Hematopoietic multipotent progenitor cell treated with erythropoietin and hydrocortisone succinate and interleukin-3 and kit ligand, for 4 days (in vitro differentiated cells): ENCODE measurements at regions not wholly inside any gene's neighbourhood (a gene's known extent, or its start where the extent isn't known, plus 50 kb on each side); places are given as distances from the start of the nearest gene placed in this dataset.

ENCODE experiments used
- DNase-seq: peaks from one replicate; pipeline ENCODE4 v3.0.0-alpha.2; 2015

- no peak for DNase-seq
Measured at GRCh38 chr10:4373098-4373497, 452.9 kb upstream of the AKR1E2 start.

GRCh38 chr10:4372601-4373000, 453.4 kb upstream of the AKR1E2 start:
- no peak for DNase-seq

- DNase-seq = no peak
Measured at GRCh38 chr10:4371691-4372295, 454.2 kb upstream of the AKR1E2 start.

- no peak for DNase-seq
Measured at GRCh38 chr10:4370376-4370775, 455.6 kb upstream of the AKR1E2 start.

GRCh38 chr10:4361581-4361980, 464.4 kb upstream of the AKR1E2 start:
- DNase-seq = no peak

GRCh38 chr10:4359003-4359402, 467.0 kb upstream of the AKR1E2 start:
- no peak for DNase-seq

GRCh38 chr10:4357911-4358310, 468.1 kb upstream of the AKR1E2 start:
- DNase-seq = no peak

- no peak for DNase-seq
Measured at GRCh38 chr10:4355350-4355749, 470.7 kb upstream of the AKR1E2 start.

- DNase-seq = no peak
Measured at GRCh38 chr10:4354382-4354812, 471.6 kb upstream of the AKR1E2 start.

- no peak for DNase-seq
Measured at GRCh38 chr10:4353964-4354363, 472.0 kb upstream of the AKR1E2 start.

- no peak for DNase-seq
Measured at GRCh38 chr10:4353059-4353655, 472.9 kb upstream of the AKR1E2 start.

GRCh38 chr10:4352414-4352961, 473.5 kb upstream of the AKR1E2 start:
- DNase-seq = no peak

- no peak for DNase-seq
Measured at GRCh38 chr10:4351723-4352413, 474.1 kb upstream of the AKR1E2 start.

- DNase-seq = no peak
Measured at GRCh38 chr10:4347397-4347796, 478.6 kb upstream of the AKR1E2 start.

- no peak for DNase-seq
Measured at GRCh38 chr10:4345877-4346646, 479.9 kb upstream of the AKR1E2 start.

GRCh38 chr10:4344492-4344994, 481.5 kb upstream of the AKR1E2 start:
- no peak for DNase-seq

- DNase-seq = no peak
Measured at GRCh38 chr10:4343873-4344272, 482.1 kb upstream of the AKR1E2 start.

- no peak for DNase-seq
Measured at GRCh38 chr10:4343091-4343490, 482.9 kb upstream of the AKR1E2 start.

- DNase-seq = no peak
Measured at GRCh38 chr10:4338768-4339167, 487.2 kb upstream of the AKR1E2 start.

- no peak for DNase-seq
Measured at GRCh38 chr10:4337563-4337962, 488.4 kb upstream of the AKR1E2 start.

- DNase-seq = no peak
Measured at GRCh38 chr10:4334871-4335270, 491.1 kb upstream of the AKR1E2 start.

- DNase-seq = no peak
Measured at GRCh38 chr10:4334015-4334414, 492.0 kb upstream of the AKR1E2 start.

GRCh38 chr10:4333459-4333894, 492.5 kb upstream of the AKR1E2 start:
- peak; percentile 6 for DNase-seq
